RWPE2 (cell line): ENCODE measurements at regions not wholly inside any gene's neighbourhood (a gene's known extent, or its start where the extent isn't known, plus 50 kb on each side); places are given as distances from the start of the nearest gene placed in this dataset.
"Not testable (repeated sequence)": the region's sequence is repeated elsewhere in the genome, so short reads cannot be mapped to it uniquely, and the experiment has no call there.

ENCODE experiments used
- ATAC-seq: fragments of 200-7000 bp; cut with Tn5 transposase; 3 replicates; pipeline ENCODE4 v1.9.1; 2021; ENCODE audit warnings: low read depth
- DNase-seq: peaks from one replicate; pipeline ENCODE4 v3.0.0-alpha.2; 2020; ENCODE audit warnings: low spot score
- H3K27ac ChIP-seq: fragments of 450-650 bp; 2 replicates; pipeline ENCODE4 v1.5.1; 2017; ENCODE audit warnings: mild to moderate bottlenecking; ENCODE audit not compliant: poor library complexity, severe bottlenecking
- H3K27me3 ChIP-seq: fragments of 250-450 bp; sonication (Bioruptor Pico); 2 replicates; pipeline ENCODE4 v1.5.1; 2021; ENCODE audit warnings: mild to moderate bottlenecking, moderate library complexity; ENCODE audit not compliant: insufficient read depth, poor library complexity, severe bottlenecking
- H3K36me3 ChIP-seq: fragments of 250-450 bp; sonication (Bioruptor Pico); 2 replicates; pipeline ENCODE4 v1.5.1; 2020; ENCODE audit warnings: low read depth, mild to moderate bottlenecking, moderate library complexity
- H3K4me1 ChIP-seq: fragments of 250-450 bp; sonication (Bioruptor Pico); 2 replicates; pipeline ENCODE4 v1.5.1; 2021; ENCODE audit warnings: mild to moderate bottlenecking, moderate library complexity; ENCODE audit not compliant: insufficient read depth, poor library complexity, severe bottlenecking
- H3K4me3 ChIP-seq: fragments of 250-450 bp; sonication (Bioruptor Pico); 2 replicates; pipeline ENCODE4 v1.5.1; 2021; ENCODE audit warnings: mild to moderate bottlenecking, moderate library complexity; ENCODE audit not compliant: severe bottlenecking
- H3K9me3 ChIP-seq: fragments of 250-450 bp; sonication (Bioruptor Pico); 2 replicates; pipeline ENCODE4 v1.5.1; 2021; ENCODE audit warnings: mild to moderate bottlenecking, moderate library complexity; ENCODE audit not compliant: severe bottlenecking
- CTCF ChIP-seq: fragments of 450-650 bp; IDR thresholded peaks from one replicate; pipeline ENCODE4 v1.5.1; 2017; ENCODE audit warnings: mild to moderate bottlenecking, moderate library complexity; ENCODE audit not compliant: poor library complexity, severe bottlenecking

DNA sequence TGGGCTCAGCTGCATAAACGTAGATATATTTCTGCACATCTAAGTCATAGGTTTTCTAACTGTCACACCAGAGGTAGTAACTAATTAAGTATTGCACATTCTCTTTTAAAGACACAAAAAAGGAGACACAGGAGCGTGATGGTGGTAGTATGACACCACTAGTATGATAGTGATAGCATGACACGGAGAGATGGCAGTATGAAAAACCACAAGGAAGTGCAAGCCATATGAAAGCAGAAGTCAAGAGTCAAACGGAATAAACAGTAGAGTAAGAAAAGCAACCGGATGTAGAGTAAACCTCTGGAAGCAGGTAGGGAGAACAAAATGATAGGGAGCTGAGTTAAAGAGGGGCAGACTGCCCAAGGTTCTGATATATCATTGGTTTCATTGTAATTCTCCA is 382.2 kb upstream of the INTU start:
- ATAC-seq (no peak), DNase-seq (no peak)
- no peaks in the 10 kb centered on the region for H3K4me1 ChIP-seq
- H3K36me3 ChIP-seq: no peaks in the 10 kb centered on the region
- no peak overlapping the region for H3K27ac ChIP-seq
- no peak for TF ChIP-seq CTCF
- no peaks in the 10 kb centered on the region for H3K9me3 ChIP-seq
- H3K4me3 ChIP-seq: no peak overlapping the region
- H3K27me3 ChIP-seq: no peaks in the 10 kb centered on the region

DNA sequence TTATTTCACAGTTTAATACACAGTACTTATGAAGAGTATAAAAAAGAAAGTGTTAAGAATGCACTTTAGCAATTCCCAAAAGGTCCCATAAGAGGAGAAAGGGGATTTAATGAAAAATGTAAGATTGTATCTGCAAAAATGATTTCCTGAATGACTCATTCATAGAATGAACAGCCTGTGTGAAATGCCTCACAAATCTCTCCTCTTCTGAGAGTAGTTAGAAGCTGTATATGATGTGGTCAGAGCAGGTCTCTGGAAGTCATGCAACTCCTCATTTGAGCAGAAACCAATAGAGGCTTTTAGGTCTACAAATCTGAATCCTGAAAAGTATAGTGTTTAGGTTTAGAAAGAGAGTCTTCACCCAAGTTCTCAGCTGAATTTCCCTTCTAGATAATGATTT is 381.3 kb upstream of the INTU start:
- DNase-seq: no peak
- H3K36me3 ChIP-seq: no peaks in the 10 kb centered on the region

DNA sequence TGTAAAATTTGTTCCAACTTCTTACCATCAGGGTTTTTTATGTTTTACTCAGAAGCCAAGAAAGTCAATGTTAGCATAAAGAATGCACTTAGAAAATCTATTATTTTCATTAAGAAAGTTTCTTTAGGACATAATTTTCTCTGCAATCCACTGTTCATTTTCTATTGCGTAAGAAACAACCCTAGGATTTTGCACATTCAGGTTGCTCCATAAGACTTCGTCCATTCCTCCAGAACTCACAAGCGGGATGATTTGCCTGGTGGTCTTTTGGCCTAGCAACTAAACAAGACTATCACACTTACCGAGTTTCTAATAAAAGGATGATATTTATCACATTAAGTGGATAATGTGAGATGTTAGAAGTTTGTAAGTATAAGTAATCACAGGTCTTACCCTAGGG is 376.3 kb upstream of the INTU start:
- TF ChIP-seq CTCF: no peak
- H3K4me1 ChIP-seq: no peaks in the 10 kb centered on the region
- H3K36me3 ChIP-seq: no peaks in the 10 kb centered on the region
- no peak for DNase-seq
- H3K27me3 ChIP-seq: no peaks in the 10 kb centered on the region
- no peak for ATAC-seq
- H3K9me3 ChIP-seq: no peaks in the 10 kb centered on the region
- H3K27ac ChIP-seq: no peak overlapping the region
- H3K4me3 ChIP-seq: no peak overlapping the region

More for the DNA sequence above, 381.3 kb upstream of the INTU start:
- Histone ChIP-seq H3K27ac (no peak overlapping the region), H3K4me3 (no peak overlapping the region), H3K4me1 (no peaks in the 10 kb centered on the region), H3K27me3 (no peaks in the 10 kb centered on the region), H3K9me3 (no peaks in the 10 kb centered on the region)
- ATAC-seq: peak; percentile 41; the same call in 1 of the 3 replicates
- TF ChIP-seq CTCF: no peak

GRCh38 chr4:127261476-127261875 is 371.3 kb upstream of the INTU start:
- no peak overlapping the region for H3K27ac ChIP-seq
- DNase-seq (no peak), ATAC-seq (no peak)
- no peak for TF ChIP-seq CTCF
- no peaks in the 10 kb centered on the region for H3K4me1 ChIP-seq
- no peaks in the 10 kb centered on the region for H3K9me3 ChIP-seq
- H3K36me3 ChIP-seq: no peaks in the 10 kb centered on the region
- H3K27me3 ChIP-seq: no peaks in the 10 kb centered on the region
- H3K4me3 ChIP-seq: no peak overlapping the region

DNA sequence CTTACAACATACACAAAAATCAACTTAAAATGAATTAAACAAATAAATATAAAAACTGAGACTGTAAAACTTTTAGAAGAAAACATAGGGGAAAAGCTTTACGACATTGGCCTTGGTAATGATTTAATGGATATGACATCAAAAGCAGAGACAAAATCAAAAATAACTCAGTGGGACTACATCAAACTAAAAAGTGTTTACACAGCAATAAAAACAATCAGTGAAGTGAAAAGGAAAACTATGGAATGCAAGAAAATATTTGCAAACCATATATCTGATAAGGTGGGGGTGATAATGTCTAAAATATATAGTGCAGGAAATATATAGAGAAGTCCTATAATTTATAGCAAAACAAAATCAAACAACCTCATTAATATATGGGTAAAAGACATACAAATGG is 364.4 kb upstream of the INTU start:
- no peaks in the 10 kb centered on the region for H3K36me3 ChIP-seq
- H3K4me3 ChIP-seq: no peak overlapping the region
- H3K4me1 ChIP-seq: no peaks in the 10 kb centered on the region
- no peaks in the 10 kb centered on the region for H3K27me3 ChIP-seq
- ATAC-seq: no peak
- DNase-seq: no peak
- no peaks in the 10 kb centered on the region for H3K9me3 ChIP-seq
- no peak for TF ChIP-seq CTCF
- H3K27ac ChIP-seq: no peak overlapping the region

GRCh38 chr4:127277023-127277422 is 355.7 kb upstream of the INTU start:
- H3K9me3 ChIP-seq, H3K4me1 ChIP-seq, H3K27me3 ChIP-seq, H3K27ac ChIP-seq, H3K36me3 ChIP-seq, H3K4me3 ChIP-seq, ATAC-seq, DNase-seq: not testable (repeated sequence)
